ENCODE measurements at regions not wholly inside any gene's neighbourhood (a gene's known extent, or its start where the extent isn't known, plus 50 kb on each side); places are given as distances from the start of the nearest gene placed in this dataset.

GRCh38 chr2:155162494-155162893, 464.0 kb downstream of the KCNJ3 start:
- no CpG with 5 or more reads among the region's 1 CpG for WGBS (ENCODE audit: insufficient coverage)
- POLR2A ChIA-PET, result no interaction called here
- DNase-seq, result no peak

DNA sequence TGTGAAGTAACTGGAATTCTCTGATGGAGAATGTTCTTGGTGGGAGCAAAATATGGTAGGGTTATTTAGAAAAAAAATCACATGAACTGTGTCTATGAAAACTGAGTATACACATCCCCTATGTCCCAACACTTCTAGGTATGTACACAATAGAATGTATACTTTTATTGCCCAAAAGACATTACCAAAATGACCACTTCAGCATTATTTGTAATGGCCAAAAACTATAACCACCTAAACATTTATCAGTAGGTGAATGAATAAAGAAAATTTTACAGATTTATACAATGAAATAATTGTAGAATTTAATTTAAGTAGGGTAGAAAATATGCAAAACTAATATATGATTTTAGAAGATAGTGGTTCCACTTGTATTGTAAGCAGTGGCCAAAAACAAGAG, 462.8 kb downstream of the KCNJ3 start:
- H3K27ac ChIP-seq (ENCODE audit: insufficient read depth in 1 of 2, low read depth in 1 of 2, low read length in 2 of 2, poor library complexity in 1 of 2, severe bottlenecking in 2 of 2), result no peak overlapping the region
- ChIA-PET CTCF (no interaction called here), POLR2A (no interaction called here)

More at GRCh38 chr2:155162494-155162893, 464.0 kb downstream of the KCNJ3 start:
- no peak overlapping the region for H3K27ac ChIP-seq (ENCODE audit: insufficient read depth in 1 of 2, low read depth in 1 of 2, low read length in 2 of 2, poor library complexity in 1 of 2, severe bottlenecking in 2 of 2)
- H3K4me1 ChIP-seq (ENCODE audit: control extremely low read depth in 1 of 4, control insufficient read depth in 4 of 4, insufficient read depth in 4 of 4, low read length in 3 of 4), result no peaks in the 10 kb centered on the region
- no peak overlapping the region for H3K4me3 ChIP-seq (ENCODE audit: control insufficient read depth in 1 of 7, extremely low read depth in 1 of 7, insufficient read depth in 4 of 7, low read depth in 2 of 7, low read length in 6 of 7)
- no peaks in the 10 kb centered on the region for H3K36me3 ChIP-seq (ENCODE audit: control insufficient read depth in 4 of 4, insufficient read depth in 4 of 4, low read length in 3 of 4)
- no peaks in the 10 kb centered on the region for H3K27me3 ChIP-seq (replicated peaks in 2 of 5; ENCODE audit: control insufficient read depth in 4 of 5, insufficient read depth in 5 of 5, low read length in 4 of 5)
- H3K9me3 ChIP-seq (ENCODE audit: control extremely low read depth in 1 of 5, control insufficient read depth in 4 of 5, insufficient read depth in 2 of 5, low read depth in 1 of 5, low read length in 4 of 5), result no peaks in the 10 kb centered on the region
- CTCF ChIA-PET, result no interaction called here

GRCh38 chr2:155157711-155158110, 459.2 kb downstream of the KCNJ3 start:
- H3K27me3 ChIP-seq (replicated peaks in 2 of 5; ENCODE audit: control insufficient read depth in 4 of 5, insufficient read depth in 5 of 5, low read length in 4 of 5), result no peaks in the 10 kb centered on the region
- no peak overlapping the region for H3K4me3 ChIP-seq (ENCODE audit: control insufficient read depth in 1 of 7, extremely low read depth in 1 of 7, insufficient read depth in 4 of 7, low read depth in 2 of 7, low read length in 6 of 7)
- H3K9me3 ChIP-seq (ENCODE audit: control extremely low read depth in 1 of 5, control insufficient read depth in 4 of 5, insufficient read depth in 2 of 5, low read depth in 1 of 5, low read length in 4 of 5), result no peaks in the 10 kb centered on the region
- 83% methylated on average over 1 of the region's 2 CpGs for WGBS (ENCODE audit: insufficient coverage)
- ChIA-PET POLR2A (no interaction called here), CTCF (no interaction called here)
- H3K36me3 ChIP-seq (ENCODE audit: control insufficient read depth in 4 of 4, insufficient read depth in 4 of 4, low read length in 3 of 4), result no peaks in the 10 kb centered on the region
- no peak for DNase-seq
- H3K27ac ChIP-seq (ENCODE audit: insufficient read depth in 1 of 2, low read depth in 1 of 2, low read length in 2 of 2, poor library complexity in 1 of 2, severe bottlenecking in 2 of 2), result no peak overlapping the region
- no peaks in the 10 kb centered on the region for H3K4me1 ChIP-seq (ENCODE audit: control extremely low read depth in 1 of 4, control insufficient read depth in 4 of 4, insufficient read depth in 4 of 4, low read length in 3 of 4)

More for the DNA sequence above, 462.8 kb downstream of the KCNJ3 start:
- Histone ChIP-seq H3K4me1 (ENCODE audit: control extremely low read depth in 1 of 4, control insufficient read depth in 4 of 4, insufficient read depth in 4 of 4, low read length in 3 of 4) (no peaks in the 10 kb centered on the region), H3K9me3 (ENCODE audit: control extremely low read depth in 1 of 5, control insufficient read depth in 4 of 5, insufficient read depth in 2 of 5, low read depth in 1 of 5, low read length in 4 of 5) (no peaks in the 10 kb centered on the region), H3K27me3 (replicated peaks in 2 of 5; ENCODE audit: control insufficient read depth in 4 of 5, insufficient read depth in 5 of 5, low read length in 4 of 5) (no peaks in the 10 kb centered on the region), H3K36me3 (ENCODE audit: control insufficient read depth in 4 of 4, insufficient read depth in 4 of 4, low read length in 3 of 4) (no peaks in the 10 kb centered on the region), H3K4me3 (ENCODE audit: control insufficient read depth in 1 of 7, extremely low read depth in 1 of 7, insufficient read depth in 4 of 7, low read depth in 2 of 7, low read length in 6 of 7) (no peak overlapping the region)
- DNase-seq, result no peak

GRCh38 chr2:155157065-155157464, 458.6 kb downstream of the KCNJ3 start:
- Histone ChIP-seq H3K27me3 (replicated peaks in 2 of 5; ENCODE audit: control insufficient read depth in 4 of 5, insufficient read depth in 5 of 5, low read length in 4 of 5) (no peaks in the 10 kb centered on the region), H3K36me3 (ENCODE audit: control insufficient read depth in 4 of 4, insufficient read depth in 4 of 4, low read length in 3 of 4) (no peaks in the 10 kb centered on the region), H3K27ac (ENCODE audit: insufficient read depth in 1 of 2, low read depth in 1 of 2, low read length in 2 of 2, poor library complexity in 1 of 2, severe bottlenecking in 2 of 2) (no peak overlapping the region), H3K4me1 (ENCODE audit: control extremely low read depth in 1 of 4, control insufficient read depth in 4 of 4, insufficient read depth in 4 of 4, low read length in 3 of 4) (no peaks in the 10 kb centered on the region), H3K4me3 (ENCODE audit: control insufficient read depth in 1 of 7, extremely low read depth in 1 of 7, insufficient read depth in 4 of 7, low read depth in 2 of 7, low read length in 6 of 7) (no peak overlapping the region), H3K9me3 (ENCODE audit: control extremely low read depth in 1 of 5, control insufficient read depth in 4 of 5, insufficient read depth in 2 of 5, low read depth in 1 of 5, low read length in 4 of 5) (no peaks in the 10 kb centered on the region)
- ChIA-PET POLR2A (no interaction called here), CTCF (no interaction called here)
- DNase-seq, result no peak
- 100% methylated on average over 1 of the region's 3 CpGs for WGBS (ENCODE audit: insufficient coverage)

GRCh38 chr2:155151945-155152344, 453.4 kb downstream of the KCNJ3 start:
- ChIA-PET CTCF (interaction anchor here (1.6 kb wide), 1 partner anchor 9 kb away, joined by 5 read pairs; no protein-coding TSS in a partner anchor), POLR2A (no interaction called here)
- no peaks in the 10 kb centered on the region for H3K9me3 ChIP-seq (ENCODE audit: control extremely low read depth in 1 of 5, control insufficient read depth in 4 of 5, insufficient read depth in 2 of 5, low read depth in 1 of 5, low read length in 4 of 5)
- no peaks in the 10 kb centered on the region for H3K27me3 ChIP-seq (replicated peaks in 2 of 5; ENCODE audit: control insufficient read depth in 4 of 5, insufficient read depth in 5 of 5, low read length in 4 of 5)
- no peaks in the 10 kb centered on the region for H3K4me1 ChIP-seq (ENCODE audit: control extremely low read depth in 1 of 4, control insufficient read depth in 4 of 4, insufficient read depth in 4 of 4, low read length in 3 of 4)
- DNase-seq, result no peak
- WGBS (ENCODE audit: insufficient coverage), result 100% methylated on average over 2 of the region's 2 CpGs
- H3K27ac ChIP-seq (ENCODE audit: insufficient read depth in 1 of 2, low read depth in 1 of 2, low read length in 2 of 2, poor library complexity in 1 of 2, severe bottlenecking in 2 of 2), result no peak overlapping the region
- H3K36me3 ChIP-seq (ENCODE audit: control insufficient read depth in 4 of 4, insufficient read depth in 4 of 4, low read length in 3 of 4), result no peaks in the 10 kb centered on the region
- H3K4me3 ChIP-seq (ENCODE audit: control insufficient read depth in 1 of 7, extremely low read depth in 1 of 7, insufficient read depth in 4 of 7, low read depth in 2 of 7, low read length in 6 of 7), result no peak overlapping the region

DNA sequence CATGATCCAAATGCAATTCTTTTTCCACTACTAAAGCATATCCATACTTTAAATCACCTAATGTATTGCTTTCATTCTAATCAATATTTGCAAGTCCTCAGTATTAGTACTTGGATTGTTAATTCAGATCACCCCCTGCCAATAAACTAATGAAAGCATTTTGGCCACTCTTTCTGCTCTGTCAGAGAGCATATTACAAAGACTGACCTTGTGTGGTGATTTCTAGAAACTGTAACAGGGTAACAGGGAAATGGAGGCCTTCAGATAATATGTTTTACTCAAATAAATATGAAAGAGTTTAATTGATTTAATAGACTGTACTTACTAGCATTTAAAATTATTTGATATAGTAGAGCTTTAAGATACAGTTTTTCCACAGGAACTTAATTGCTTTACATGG, 453.0 kb downstream of the KCNJ3 start:
- Histone ChIP-seq H3K9me3 (ENCODE audit: control extremely low read depth in 1 of 5, control insufficient read depth in 4 of 5, insufficient read depth in 2 of 5, low read depth in 1 of 5, low read length in 4 of 5) (no peaks in the 10 kb centered on the region), H3K4me1 (ENCODE audit: control extremely low read depth in 1 of 4, control insufficient read depth in 4 of 4, insufficient read depth in 4 of 4, low read length in 3 of 4) (no peaks in the 10 kb centered on the region), H3K27ac (ENCODE audit: insufficient read depth in 1 of 2, low read depth in 1 of 2, low read length in 2 of 2, poor library complexity in 1 of 2, severe bottlenecking in 2 of 2) (no peak overlapping the region), H3K27me3 (replicated peaks in 2 of 5; ENCODE audit: control insufficient read depth in 4 of 5, insufficient read depth in 5 of 5, low read length in 4 of 5) (no peaks in the 10 kb centered on the region), H3K4me3 (ENCODE audit: control insufficient read depth in 1 of 7, extremely low read depth in 1 of 7, insufficient read depth in 4 of 7, low read depth in 2 of 7, low read length in 6 of 7) (no peak overlapping the region), H3K36me3 (ENCODE audit: control insufficient read depth in 4 of 4, insufficient read depth in 4 of 4, low read length in 3 of 4) (no peaks in the 10 kb centered on the region)
- DNase-seq, result no peak
- ChIA-PET CTCF (interaction anchor here (1.6 kb wide), 1 partner anchor 8 kb away, joined by 5 read pairs; no protein-coding TSS in a partner anchor), POLR2A (no interaction called here)

GRCh38 chr2:155145758-155146229, 447.3 kb downstream of the KCNJ3 start:
- DNase-seq, result no peak
- 80% methylated on average over 2 of the region's 3 CpGs for WGBS (ENCODE audit: insufficient coverage)
- H3K4me3 ChIP-seq (ENCODE audit: control insufficient read depth in 1 of 7, extremely low read depth in 1 of 7, insufficient read depth in 4 of 7, low read depth in 2 of 7, low read length in 6 of 7), result no peak overlapping the region
- no peaks in the 10 kb centered on the region for H3K36me3 ChIP-seq (ENCODE audit: control insufficient read depth in 4 of 4, insufficient read depth in 4 of 4, low read length in 3 of 4)
- H3K27ac ChIP-seq (ENCODE audit: insufficient read depth in 1 of 2, low read depth in 1 of 2, low read length in 2 of 2, poor library complexity in 1 of 2, severe bottlenecking in 2 of 2), result no peak overlapping the region
- POLR2A ChIA-PET, result no interaction called here
- no peaks in the 10 kb centered on the region for H3K27me3 ChIP-seq (replicated peaks in 2 of 5; ENCODE audit: control insufficient read depth in 4 of 5, insufficient read depth in 5 of 5, low read length in 4 of 5)
- H3K4me1 ChIP-seq (ENCODE audit: control extremely low read depth in 1 of 4, control insufficient read depth in 4 of 4, insufficient read depth in 4 of 4, low read length in 3 of 4), result no peaks in the 10 kb centered on the region
- H3K9me3 ChIP-seq (ENCODE audit: control extremely low read depth in 1 of 5, control insufficient read depth in 4 of 5, insufficient read depth in 2 of 5, low read depth in 1 of 5, low read length in 4 of 5), result no peaks in the 10 kb centered on the region
- CTCF ChIA-PET, result no interaction called here
